HEK293T (cell line): ENCODE measurements at regions not wholly inside any gene's neighbourhood (a gene's known extent, or its start where the extent isn't known, plus 50 kb on each side); places are given as distances from the start of the nearest gene placed in this dataset.

Experiments used
- ARNT ChIP-seq: fragments of 450-650 bp; IDR thresholded peaks from 2 replicates; pipeline ENCODE4 v1.6.1; 2017; ENCODE audit warnings: mild to moderate bottlenecking
- FOXM1 ChIP-seq: fragments of 450-650 bp; IDR thresholded peaks from 2 replicates; pipeline ENCODE4 v1.6.1; 2017; ENCODE audit warnings: mild to moderate bottlenecking, borderline replicate concordance
- SP1 ChIP-seq: fragments of 450-650 bp; IDR thresholded peaks from 2 replicates; pipeline ENCODE4 v1.6.1; 2017
- ZNF384 ChIP-seq: fragments of 450-650 bp; IDR thresholded peaks from 2 replicates; pipeline ENCODE4 v1.6.1; 2016

- no peak for TF ChIP-seq FOXM1
- TF ChIP-seq ARNT: no peak
- no peak for TF ChIP-seq ZNF384
- TF ChIP-seq SP1: no peak
Observed at GRCh38 chr13:79194272-79194671, 211.8 kb downstream of the RBM26 start.
